ENCODE measurements at regions not wholly inside any gene's neighbourhood (a gene's known extent, or its start where the extent isn't known, plus 50 kb on each side); places are given as distances from the start of the nearest gene placed in this dataset.

GRCh38 chr5:167489202-167489601 is 802.2 kb upstream of the WWC1 start:
- Histone ChIP-seq H3K36me3 (no peaks in the 10 kb centered on the region), H3K9me3 (no peaks in the 10 kb centered on the region), H3K4me3 (no peak overlapping the region), H3K27me3 (no peaks in the 10 kb centered on the region), H3K27ac (no peak overlapping the region), H3K4me1 (no peaks in the 10 kb centered on the region)
- intact Hi-C loops (cut with DNase I; ENCODE audit: low total_unique reads) (no loop called here), in situ Hi-C loops (cut with MboI; ENCODE audit: low sequenced_read_pairs in 4 of 4) (no loop called here)
- DNase-seq (no peak), ATAC-seq (no peak)
- TF ChIP-seq POLR2A (IDR thresholded peaks at IDR 0.05) (no peak), CTCF (IDR thresholded peaks at IDR 0.05 in 4 of 5, conservative IDR thresholded peaks at IDR 0.05 in 1 of 5) (no peak)

GRCh38 chr5:167503926-167504720 is 787.3 kb upstream of the WWC1 start:
- Histone ChIP-seq H3K27me3 (no peaks in the 10 kb centered on the region), H3K4me1 (no peaks in the 10 kb centered on the region), H3K27ac (no peak overlapping the region), H3K36me3 (no peaks in the 10 kb centered on the region), H3K9me3 (no peaks in the 10 kb centered on the region), H3K4me3 (no peak overlapping the region)
- ATAC-seq (no peak), DNase-seq (no peak)
- TF ChIP-seq CTCF (IDR thresholded peaks at IDR 0.05 in 4 of 5, conservative IDR thresholded peaks at IDR 0.05 in 1 of 5) (no peak), POLR2A (IDR thresholded peaks at IDR 0.05) (no peak)
- in situ Hi-C loops (cut with MboI; ENCODE audit: low sequenced_read_pairs in 4 of 4): no loop called here
- intact Hi-C loops (cut with DNase I; ENCODE audit: low total_unique reads): no loop called here

- H3K9me3 ChIP-seq: no peaks in the 10 kb centered on the region
- intact Hi-C loops (cut with DNase I; ENCODE audit: low total_unique reads): no loop called here
- ATAC-seq: no peak
Observed at GRCh38 chr5:167507463-167508233, 783.8 kb upstream of the WWC1 start.

GRCh38 chr5:167509076-167509475 is 782.4 kb upstream of the WWC1 start:
- in situ Hi-C loops (cut with MboI; ENCODE audit: low sequenced_read_pairs in 4 of 4): no loop called here
- TF ChIP-seq CTCF (IDR thresholded peaks at IDR 0.05 in 4 of 5, conservative IDR thresholded peaks at IDR 0.05 in 1 of 5): no peak
- TF ChIP-seq POLR2A (IDR thresholded peaks at IDR 0.05): no peak
- intact Hi-C loops (cut with DNase I; ENCODE audit: low total_unique reads): no loop called here
- H3K27me3 ChIP-seq: no peaks in the 10 kb centered on the region
- H3K27ac ChIP-seq: no peak overlapping the region
- DNase-seq (no peak), ATAC-seq (no peak)
- no peaks in the 10 kb centered on the region for H3K9me3 ChIP-seq
- no peaks in the 10 kb centered on the region for H3K36me3 ChIP-seq
- no peak overlapping the region for H3K4me3 ChIP-seq
- H3K4me1 ChIP-seq: no peaks in the 10 kb centered on the region

More at GRCh38 chr5:167507463-167508233, 783.8 kb upstream of the WWC1 start:
- H3K36me3 ChIP-seq: no peaks in the 10 kb centered on the region
- no peak overlapping the region for H3K4me3 ChIP-seq
- in situ Hi-C loops (cut with MboI; ENCODE audit: low sequenced_read_pairs in 4 of 4): no loop called here
- no peaks in the 10 kb centered on the region for H3K27me3 ChIP-seq
- TF ChIP-seq POLR2A (IDR thresholded peaks at IDR 0.05) (no peak), CTCF (IDR thresholded peaks at IDR 0.05 in 4 of 5, conservative IDR thresholded peaks at IDR 0.05 in 1 of 5) (no peak)
- no peak for DNase-seq
- no peak overlapping the region for H3K27ac ChIP-seq
- H3K4me1 ChIP-seq: no peaks in the 10 kb centered on the region

Measured in gastrocnemius medialis (tissue), 4 donors.